ENCODE measurements at regions not wholly inside any gene's neighbourhood (a gene's known extent, or its start where the extent isn't known, plus 50 kb on each side); places are given as distances from the start of the nearest gene placed in this dataset.

GRCh38 chr7:25379351-25380300 is 151.3 kb upstream of the NPVF start:
- Histone ChIP-seq H3K9me3 (no peaks in the 10 kb centered on the region), H3K4me3 (no peak overlapping the region), H3K27me3 (no peaks in the 10 kb centered on the region), H3K36me3 (no peaks in the 10 kb centered on the region), H3K27ac (no peak overlapping the region), H3K4me1 (peaks cover 0 to 5% (median 0%) of the 10 kb centered on the region in 4 donors)
- TF ChIP-seq, protein P1, sequence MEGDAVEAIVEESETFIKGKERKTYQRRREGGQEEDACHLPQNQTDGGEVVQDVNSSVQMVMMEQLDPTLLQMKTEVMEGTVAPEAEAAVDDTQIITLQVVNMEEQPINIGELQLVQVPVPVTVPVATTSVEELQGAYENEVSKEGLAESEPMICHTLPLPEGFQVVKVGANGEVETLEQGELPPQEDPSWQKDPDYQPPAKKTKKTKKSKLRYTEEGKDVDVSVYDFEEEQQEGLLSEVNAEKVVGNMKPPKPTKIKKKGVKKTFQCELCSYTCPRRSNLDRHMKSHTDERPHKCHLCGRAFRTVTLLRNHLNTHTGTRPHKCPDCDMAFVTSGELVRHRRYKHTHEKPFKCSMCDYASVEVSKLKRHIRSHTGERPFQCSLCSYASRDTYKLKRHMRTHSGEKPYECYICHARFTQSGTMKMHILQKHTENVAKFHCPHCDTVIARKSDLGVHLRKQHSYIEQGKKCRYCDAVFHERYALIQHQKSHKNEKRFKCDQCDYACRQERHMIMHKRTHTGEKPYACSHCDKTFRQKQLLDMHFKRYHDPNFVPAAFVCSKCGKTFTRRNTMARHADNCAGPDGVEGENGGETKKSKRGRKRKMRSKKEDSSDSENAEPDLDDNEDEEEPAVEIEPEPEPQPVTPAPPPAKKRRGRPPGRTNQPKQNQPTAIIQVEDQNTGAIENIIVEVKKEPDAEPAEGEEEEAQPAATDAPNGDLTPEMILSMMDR (IDR thresholded peaks at IDR 0.05): no peak
- TF ChIP-seq POLR2A (IDR thresholded peaks at IDR 0.05): no peak
- DNase-seq: no peak

DNA sequence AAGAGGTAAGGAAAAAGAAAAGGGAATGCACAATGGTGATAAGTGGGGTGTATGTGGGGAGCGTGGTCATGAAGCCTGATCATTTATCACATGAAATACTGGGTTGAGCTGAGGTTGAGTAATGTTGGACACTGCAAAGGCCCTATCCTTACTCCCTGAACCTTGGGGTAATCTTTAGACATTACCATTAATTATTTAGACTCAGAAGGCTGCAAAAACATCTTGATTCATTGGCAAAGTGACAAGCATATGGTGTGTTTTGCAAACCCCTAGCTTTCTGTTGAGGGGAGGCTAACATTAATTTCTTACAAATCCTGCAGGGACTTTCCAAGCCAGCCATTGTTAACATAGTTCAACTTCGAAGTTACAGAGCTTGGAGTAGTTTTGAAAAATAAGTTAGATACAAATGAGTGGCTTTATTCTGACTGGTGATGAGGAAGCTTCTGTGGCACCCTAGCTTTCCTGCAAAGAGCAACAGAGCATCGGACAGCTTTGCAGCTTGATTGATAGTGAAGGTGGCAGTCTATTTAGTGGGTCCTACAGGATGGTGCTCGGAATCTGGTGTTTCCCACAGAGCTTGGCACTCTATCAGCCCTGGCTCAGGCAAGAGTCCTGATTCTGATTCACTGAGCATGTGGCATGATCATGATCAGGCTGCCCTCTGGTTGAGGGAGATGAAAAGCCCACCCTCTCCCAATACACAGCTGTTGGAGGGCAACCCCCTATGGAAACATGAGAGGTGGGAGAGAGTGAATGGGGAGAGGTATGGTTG is 153.7 kb upstream of the NPVF start:
- TF ChIP-seq, protein P1 (IDR thresholded peaks at IDR 0.05): no peak
- TF ChIP-seq POLR2A (IDR thresholded peaks at IDR 0.05): no peak

DNA sequence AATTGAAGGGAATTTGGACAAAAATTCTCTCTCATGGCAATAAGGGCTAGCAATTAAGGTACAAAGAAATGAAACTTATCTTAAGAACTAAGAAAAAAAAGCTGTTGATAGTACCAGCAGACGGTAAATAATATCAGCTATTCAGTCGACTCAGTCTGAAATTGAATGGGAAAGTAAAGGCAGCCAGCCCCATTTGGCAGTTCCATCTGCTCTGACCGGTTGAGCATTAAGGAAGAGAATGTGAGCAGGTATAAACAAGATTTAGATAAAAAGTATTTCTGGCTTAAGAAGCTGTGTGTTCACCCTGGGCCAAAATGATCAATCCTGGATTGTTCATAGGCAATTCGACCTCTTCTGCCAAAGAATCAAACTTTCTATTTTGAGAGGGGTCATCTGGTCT is 154.6 kb upstream of the NPVF start:
- DNase-seq: no peak
- Histone ChIP-seq H3K27ac (no peak overlapping the region), H3K36me3 (no peaks in the 10 kb centered on the region), H3K9me3 (no peaks in the 10 kb centered on the region), H3K4me1 (no peaks in the 10 kb centered on the region), H3K27me3 (no peaks in the 10 kb centered on the region), H3K4me3 (no peak overlapping the region)
- no peak for TF ChIP-seq POLR2A (IDR thresholded peaks at IDR 0.05)
- TF ChIP-seq, protein P1 (IDR thresholded peaks at IDR 0.05): no peak

More for the DNA sequence above, 153.7 kb upstream of the NPVF start:
- H3K27me3 ChIP-seq: no peaks in the 10 kb centered on the region
- no peaks in the 10 kb centered on the region for H3K36me3 ChIP-seq
- no peak overlapping the region for H3K4me3 ChIP-seq
- DNase-seq: no peak
- no peak overlapping the region for H3K27ac ChIP-seq
- H3K9me3 ChIP-seq: no peaks in the 10 kb centered on the region
- no peaks in the 10 kb centered on the region for H3K4me1 ChIP-seq

DNA sequence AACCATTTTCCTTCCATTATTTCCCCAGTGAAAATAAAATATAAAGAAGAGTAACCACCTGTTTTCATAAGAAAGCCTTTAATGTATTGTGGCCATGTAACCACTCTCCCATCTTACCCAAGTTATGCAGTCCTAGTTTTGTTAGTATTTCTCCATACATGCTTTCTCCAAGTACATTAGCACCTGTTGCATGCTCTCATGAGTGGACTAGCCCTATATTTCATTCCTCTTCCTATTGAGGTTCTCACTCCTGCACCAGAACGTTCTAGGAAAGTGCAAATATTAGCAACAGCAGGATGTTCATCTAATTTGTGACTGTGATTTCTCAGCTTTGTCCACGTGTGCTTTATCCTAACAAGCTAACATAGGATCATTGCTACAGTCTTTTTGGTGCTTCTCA is 155.1 kb upstream of the NPVF start:
- H3K4me3 ChIP-seq: no peak overlapping the region
- H3K27ac ChIP-seq: no peak overlapping the region
- TF ChIP-seq, protein P1 (IDR thresholded peaks at IDR 0.05): no peak
- TF ChIP-seq POLR2A (IDR thresholded peaks at IDR 0.05): no peak
- DNase-seq: no peak
- H3K36me3 ChIP-seq: no peaks in the 10 kb centered on the region
- no peaks in the 10 kb centered on the region for H3K4me1 ChIP-seq
- no peaks in the 10 kb centered on the region for H3K27me3 ChIP-seq
- no peaks in the 10 kb centered on the region for H3K9me3 ChIP-seq

- H3K36me3 ChIP-seq: no peaks in the 10 kb centered on the region
- H3K27me3 ChIP-seq: no peaks in the 10 kb centered on the region
- H3K27ac ChIP-seq: peak overlapping the region in 1 of 4 donors; percentile 15
- no peak overlapping the region for H3K4me3 ChIP-seq
- no peaks in the 10 kb centered on the region for H3K9me3 ChIP-seq
- DNase-seq: no peak
- TF ChIP-seq, protein P1 (IDR thresholded peaks at IDR 0.05): no peak
- no peak for TF ChIP-seq POLR2A (IDR thresholded peaks at IDR 0.05)
- no peaks in the 10 kb centered on the region for H3K4me1 ChIP-seq
Observed at GRCh38 chr7:25384788-25385505, 156.7 kb upstream of the NPVF start.

Data from Peyer's patch (tissue), 4 donors.